OCI-LY7 (cell line): ENCODE measurements at regions not wholly inside any gene's neighbourhood (a gene's known extent, or its start where the extent isn't known, plus 50 kb on each side); places are given as distances from the start of the nearest gene placed in this dataset.

Experiments used
- EZH2phosphoT487 ChIP-seq: fragments of 200-600 bp; sonication (generic); IDR thresholded peaks from 2 replicates; pipeline ENCODE4 v1.6.1; 2018; ENCODE audit warnings: low read depth, borderline replicate concordance, mild to moderate bottlenecking, mixed run types, antibody characterized with exemption, low read length, moderate library complexity, mixed read lengths
- TF ChIP-seq, protein P1 (sequence below): fragments of 200-600 bp; sonication (generic); conservative IDR thresholded peaks from 2 replicates; pipeline ENCODE4 v1.5.1; 2014; ENCODE audit warnings: mild to moderate bottlenecking, antibody characterized with exemption, low read length, moderate library complexity, mixed read lengths

DNA sequence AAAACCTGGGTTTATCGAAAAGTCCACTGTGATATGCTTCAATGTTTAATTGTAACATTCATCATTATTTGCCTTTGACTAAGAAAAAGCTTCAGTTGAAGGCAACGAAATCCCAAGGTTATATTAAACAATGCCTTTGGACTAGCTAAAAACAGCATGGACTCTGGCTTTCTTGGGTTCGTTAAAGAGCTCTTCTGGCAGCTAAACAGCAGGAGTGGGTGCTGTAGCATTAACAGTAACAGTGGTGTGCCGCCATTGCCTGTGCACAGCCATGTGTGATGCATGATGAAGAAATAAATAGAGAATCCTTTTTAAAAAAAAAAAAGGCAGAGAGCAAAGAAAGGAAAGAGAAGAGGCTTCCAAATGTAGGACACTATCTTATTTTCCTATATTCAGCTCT, 406.6 kb upstream of the FAT3 start:
- TF ChIP-seq, protein P1, sequence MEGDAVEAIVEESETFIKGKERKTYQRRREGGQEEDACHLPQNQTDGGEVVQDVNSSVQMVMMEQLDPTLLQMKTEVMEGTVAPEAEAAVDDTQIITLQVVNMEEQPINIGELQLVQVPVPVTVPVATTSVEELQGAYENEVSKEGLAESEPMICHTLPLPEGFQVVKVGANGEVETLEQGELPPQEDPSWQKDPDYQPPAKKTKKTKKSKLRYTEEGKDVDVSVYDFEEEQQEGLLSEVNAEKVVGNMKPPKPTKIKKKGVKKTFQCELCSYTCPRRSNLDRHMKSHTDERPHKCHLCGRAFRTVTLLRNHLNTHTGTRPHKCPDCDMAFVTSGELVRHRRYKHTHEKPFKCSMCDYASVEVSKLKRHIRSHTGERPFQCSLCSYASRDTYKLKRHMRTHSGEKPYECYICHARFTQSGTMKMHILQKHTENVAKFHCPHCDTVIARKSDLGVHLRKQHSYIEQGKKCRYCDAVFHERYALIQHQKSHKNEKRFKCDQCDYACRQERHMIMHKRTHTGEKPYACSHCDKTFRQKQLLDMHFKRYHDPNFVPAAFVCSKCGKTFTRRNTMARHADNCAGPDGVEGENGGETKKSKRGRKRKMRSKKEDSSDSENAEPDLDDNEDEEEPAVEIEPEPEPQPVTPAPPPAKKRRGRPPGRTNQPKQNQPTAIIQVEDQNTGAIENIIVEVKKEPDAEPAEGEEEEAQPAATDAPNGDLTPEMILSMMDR: no peak
- TF ChIP-seq EZH2phosphoT487: no peak
